SU-DHL-6 (cell line): ENCODE measurements at regions not wholly inside any gene's neighbourhood (a gene's known extent, or its start where the extent isn't known, plus 50 kb on each side); places are given as distances from the start of the nearest gene placed in this dataset.
"Not testable (repeated sequence)": the region's sequence is repeated elsewhere in the genome, so short reads cannot be mapped to it uniquely, and the experiment has no call there.

Source experiments
- H2AFZ ChIP-seq: fragments of 200-600 bp; sonication (generic); 2 replicates; pipeline ENCODE4 v1.6.1; 2014; ENCODE audit warnings: low read depth, mild to moderate bottlenecking, moderate library complexity, mixed read lengths, antibody characterized with exemption, low read length; ENCODE audit not compliant: severe bottlenecking
- H3F3A ChIP-seq: fragments of 200-600 bp; shearing (Covaris generic); 2 replicates; pipeline ENCODE4 v1.6.0; 2016; ENCODE audit warnings: antibody characterized with exemption, mild to moderate bottlenecking; ENCODE audit not compliant: insufficient read depth
- H3K27ac ChIP-seq: fragments of 200-600 bp; sonication (generic); 2 replicates; pipeline ENCODE4 v1.5.1; 2016; ENCODE audit warnings: low read depth, mild to moderate bottlenecking, low read length, moderate library complexity, mixed read lengths
- H3K27me3 ChIP-seq: fragments of 200-600 bp; sonication (generic), shearing (Covaris generic); 2 replicates; pipeline ENCODE4 v1.6.0; 2014; ENCODE audit warnings: mild to moderate bottlenecking, low read length
- H3K36me3 ChIP-seq: fragments of 200-600 bp; sonication (generic); 2 replicates; pipeline ENCODE4 v1.6.1; 2014; ENCODE audit warnings: mild to moderate bottlenecking, low read length, mixed read lengths
- H3K4me2 ChIP-seq: fragments of 300-600, 200-600 bp; shearing (Covaris generic), sonication (generic); 2 replicates; pipeline ENCODE4 v1.6.0; 2014; ENCODE audit warnings: low read length, low read depth, mild to moderate bottlenecking; ENCODE audit not compliant: poor library complexity, severe bottlenecking
- H3K4me3 ChIP-seq: fragments of 200-600 bp; sonication (generic); 2 replicates; pipeline ENCODE4 v1.5.1; 2014; ENCODE audit warnings: antibody characterized with exemption, low read length, mild to moderate bottlenecking, mixed read lengths; ENCODE audit not compliant: insufficient read depth, poor library complexity, severe bottlenecking
- H3K79me2 ChIP-seq: fragments of 200-600 bp; sonication (generic); 2 replicates; pipeline ENCODE4 v1.6.1; 2014; ENCODE audit warnings: mild to moderate bottlenecking, low read length, moderate library complexity; ENCODE audit not compliant: insufficient read depth
- H3K9ac ChIP-seq: fragments of 200-600 bp; sonication (generic); 2 replicates; pipeline ENCODE4 v1.7.0; 2014; ENCODE audit warnings: mild to moderate bottlenecking, low read length
- H3K9me2 ChIP-seq: fragments of 200-600 bp; sonication (generic); replicated peaks from 2 replicates; pipeline ENCODE4 v1.6.1; 2014; ENCODE audit warnings: low read length; ENCODE audit not compliant: insufficient read depth
- H3K9me3 ChIP-seq: fragments of 200-600 bp; sonication (generic); 2 replicates; pipeline ENCODE4 v1.6.1; 2014; ENCODE audit warnings: low read length, mixed read lengths; ENCODE audit not compliant: insufficient read depth
- H4K20me1 ChIP-seq: fragments of 200-600 bp; sonication (generic); 2 replicates; pipeline ENCODE4 v1.6.1; 2014; ENCODE audit warnings: low read depth, mild to moderate bottlenecking, antibody characterized with exemption, low read length, moderate library complexity, mixed read lengths
- EZH2phosphoT487 ChIP-seq: fragments of 200-600 bp; sonication (generic), shearing (Covaris generic); conservative IDR thresholded peaks from 2 replicates; pipeline ENCODE4 v1.6.1; 2018; ENCODE audit warnings: mild to moderate bottlenecking, antibody characterized with exemption, low read length, moderate library complexity, mixed read lengths
- TF ChIP-seq, protein P1 (sequence below): fragments of 200-600 bp; sonication (generic); IDR thresholded peaks from one replicate; pipeline ENCODE4 v1.5.1; 2017; ENCODE audit warnings: antibody characterized with exemption, mild to moderate bottlenecking, low read length, moderate library complexity; ENCODE audit not compliant: insufficient read depth, poor library complexity, severe bottlenecking

DNA sequence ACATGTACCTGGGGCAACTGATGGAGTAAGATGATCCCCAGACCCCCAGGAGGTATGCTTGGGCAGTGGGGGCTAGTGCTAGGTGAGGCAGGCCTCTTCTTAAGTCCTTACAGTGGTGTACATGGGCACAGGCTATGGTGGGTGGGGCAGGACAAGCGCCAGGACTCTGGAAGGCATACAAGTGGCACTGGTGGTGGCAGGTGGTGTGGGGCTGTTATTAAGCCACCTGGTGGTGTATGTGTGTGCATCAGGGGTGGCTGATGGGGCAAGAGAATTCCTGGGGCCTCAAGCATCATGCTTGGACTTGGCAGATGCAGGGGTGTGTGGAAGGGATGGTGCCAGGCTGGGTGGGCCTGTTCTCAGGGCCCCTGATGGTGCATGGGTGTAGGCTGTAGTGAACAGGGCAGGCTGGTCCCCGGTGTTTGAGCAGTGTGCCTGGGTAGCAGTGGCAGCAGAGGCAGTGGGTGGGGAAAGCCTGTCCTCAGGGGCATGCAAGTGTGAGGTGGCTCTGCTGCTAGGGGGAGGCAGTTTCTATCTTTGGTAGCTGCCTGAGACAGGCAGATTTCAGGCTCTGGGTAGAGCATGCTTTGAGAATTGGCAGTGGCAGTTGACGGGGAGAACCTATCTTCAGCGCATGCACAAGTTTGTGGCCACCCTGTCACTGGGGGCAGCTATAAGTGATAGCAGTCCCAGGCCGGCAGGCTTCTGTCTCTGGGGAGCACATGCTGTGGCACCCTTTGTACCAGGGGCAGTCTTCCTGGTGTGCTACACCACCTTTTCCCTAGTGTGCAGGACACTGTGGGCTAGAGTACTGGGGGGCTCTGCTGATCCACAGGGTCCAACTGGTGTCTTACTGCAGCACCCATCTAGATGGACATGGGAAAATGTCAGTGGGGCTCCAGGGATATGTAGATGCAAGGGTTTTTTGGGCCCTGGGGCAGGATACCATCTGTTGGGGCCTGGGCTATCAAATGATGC is 52.6 kb upstream of the ABCD2 start:
- Histone ChIP-seq H4K20me1 (no peaks in the 10 kb centered on the region), H3K9ac (no peak overlapping the region), H3K27me3 (no peaks in the 10 kb centered on the region), H3K9me3 (no peaks in the 10 kb centered on the region), H3K79me2 (no peaks in the 10 kb centered on the region), H3K9me2 (no peaks in the 10 kb centered on the region), H3K27ac (no peak overlapping the region), H3F3A (no peaks in the 10 kb centered on the region), H3K4me2 (no peak overlapping the region), H2AFZ (no peak overlapping the region), H3K4me3 (no peak overlapping the region), H3K36me3 (no peaks in the 10 kb centered on the region)
- TF ChIP-seq, protein P1, sequence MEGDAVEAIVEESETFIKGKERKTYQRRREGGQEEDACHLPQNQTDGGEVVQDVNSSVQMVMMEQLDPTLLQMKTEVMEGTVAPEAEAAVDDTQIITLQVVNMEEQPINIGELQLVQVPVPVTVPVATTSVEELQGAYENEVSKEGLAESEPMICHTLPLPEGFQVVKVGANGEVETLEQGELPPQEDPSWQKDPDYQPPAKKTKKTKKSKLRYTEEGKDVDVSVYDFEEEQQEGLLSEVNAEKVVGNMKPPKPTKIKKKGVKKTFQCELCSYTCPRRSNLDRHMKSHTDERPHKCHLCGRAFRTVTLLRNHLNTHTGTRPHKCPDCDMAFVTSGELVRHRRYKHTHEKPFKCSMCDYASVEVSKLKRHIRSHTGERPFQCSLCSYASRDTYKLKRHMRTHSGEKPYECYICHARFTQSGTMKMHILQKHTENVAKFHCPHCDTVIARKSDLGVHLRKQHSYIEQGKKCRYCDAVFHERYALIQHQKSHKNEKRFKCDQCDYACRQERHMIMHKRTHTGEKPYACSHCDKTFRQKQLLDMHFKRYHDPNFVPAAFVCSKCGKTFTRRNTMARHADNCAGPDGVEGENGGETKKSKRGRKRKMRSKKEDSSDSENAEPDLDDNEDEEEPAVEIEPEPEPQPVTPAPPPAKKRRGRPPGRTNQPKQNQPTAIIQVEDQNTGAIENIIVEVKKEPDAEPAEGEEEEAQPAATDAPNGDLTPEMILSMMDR = no peak
- no peak for TF ChIP-seq EZH2phosphoT487

DNA sequence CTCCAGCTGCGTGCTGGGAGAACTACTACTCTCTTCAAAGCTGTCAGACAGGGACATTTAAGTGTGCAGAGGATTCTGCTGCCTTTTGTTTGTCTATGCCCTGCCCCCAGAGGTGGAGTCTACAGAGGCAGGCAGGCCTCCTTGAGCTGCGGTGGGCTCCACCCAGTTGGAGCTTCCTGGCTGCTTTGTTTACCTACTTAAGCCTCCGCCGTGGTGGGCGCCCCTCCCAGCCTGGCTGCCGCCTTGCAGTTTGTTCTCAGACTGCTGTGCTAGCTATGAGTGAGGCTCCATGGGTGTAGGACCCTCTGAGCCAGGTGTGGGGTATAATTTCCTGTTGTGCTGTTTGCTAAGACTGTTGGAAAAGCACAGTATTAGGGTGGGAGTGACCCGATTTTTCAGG is 49.9 kb upstream of the ABCD2 start:
- H3K9me2 ChIP-seq, H4K20me1 ChIP-seq, H3K36me3 ChIP-seq, H3K79me2 ChIP-seq, H2AFZ ChIP-seq, H3F3A ChIP-seq, H3K27ac ChIP-seq, H3K9me3 ChIP-seq, H3K9ac ChIP-seq, H3K27me3 ChIP-seq, H3K4me2 ChIP-seq, H3K4me3 ChIP-seq: not testable (repeated sequence)
